22Rv1 (cell line): ENCODE measurements at regions not wholly inside any gene's neighbourhood (a gene's known extent, or its start where the extent isn't known, plus 50 kb on each side); places are given as distances from the start of the nearest gene placed in this dataset.

Source experiments
- CTCF ChIP-seq: fragments of 450-650 bp; IDR thresholded peaks from 2 replicates; pipeline ENCODE4 v1.5.1; 2017; ENCODE audit warnings: mild to moderate bottlenecking
- ZFX ChIP-seq: fragments of 450-650 bp; IDR thresholded peaks from 2 replicates; pipeline ENCODE4 v1.6.1; 2017; ENCODE audit warnings: antibody characterized with exemption, borderline replicate concordance

GRCh38 chr2:8355102-8355859 lies 326.6 kb upstream of the ID2 start:
- TF ChIP-seq CTCF (no peak), ZFX (no peak)
